C4-2B (cell line): ENCODE measurements at regions not wholly inside any gene's neighbourhood (a gene's known extent, or its start where the extent isn't known, plus 50 kb on each side); places are given as distances from the start of the nearest gene placed in this dataset.

ENCODE experiments used
- H3K27ac ChIP-seq: fragments of 450-650 bp; 2 replicates; pipeline ENCODE4 v1.5.1; 2017
- ZFX ChIP-seq: fragments of 450-650 bp; IDR thresholded peaks from 2 replicates; pipeline ENCODE4 v1.6.1; 2017
- TF ChIP-seq, protein P1 (sequence below): fragments of 450-650 bp; conservative IDR thresholded peaks from 2 replicates; pipeline ENCODE4 v1.5.1; 2017; ENCODE audit warnings: mild to moderate bottlenecking

GRCh38 chr3:144063306-144063705 lies 91.7 kb downstream of the DIPK2A start:
- no peak overlapping the region for H3K27ac ChIP-seq
- no peak for TF ChIP-seq ZFX
- TF ChIP-seq, protein P1, sequence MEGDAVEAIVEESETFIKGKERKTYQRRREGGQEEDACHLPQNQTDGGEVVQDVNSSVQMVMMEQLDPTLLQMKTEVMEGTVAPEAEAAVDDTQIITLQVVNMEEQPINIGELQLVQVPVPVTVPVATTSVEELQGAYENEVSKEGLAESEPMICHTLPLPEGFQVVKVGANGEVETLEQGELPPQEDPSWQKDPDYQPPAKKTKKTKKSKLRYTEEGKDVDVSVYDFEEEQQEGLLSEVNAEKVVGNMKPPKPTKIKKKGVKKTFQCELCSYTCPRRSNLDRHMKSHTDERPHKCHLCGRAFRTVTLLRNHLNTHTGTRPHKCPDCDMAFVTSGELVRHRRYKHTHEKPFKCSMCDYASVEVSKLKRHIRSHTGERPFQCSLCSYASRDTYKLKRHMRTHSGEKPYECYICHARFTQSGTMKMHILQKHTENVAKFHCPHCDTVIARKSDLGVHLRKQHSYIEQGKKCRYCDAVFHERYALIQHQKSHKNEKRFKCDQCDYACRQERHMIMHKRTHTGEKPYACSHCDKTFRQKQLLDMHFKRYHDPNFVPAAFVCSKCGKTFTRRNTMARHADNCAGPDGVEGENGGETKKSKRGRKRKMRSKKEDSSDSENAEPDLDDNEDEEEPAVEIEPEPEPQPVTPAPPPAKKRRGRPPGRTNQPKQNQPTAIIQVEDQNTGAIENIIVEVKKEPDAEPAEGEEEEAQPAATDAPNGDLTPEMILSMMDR = no peak

DNA sequence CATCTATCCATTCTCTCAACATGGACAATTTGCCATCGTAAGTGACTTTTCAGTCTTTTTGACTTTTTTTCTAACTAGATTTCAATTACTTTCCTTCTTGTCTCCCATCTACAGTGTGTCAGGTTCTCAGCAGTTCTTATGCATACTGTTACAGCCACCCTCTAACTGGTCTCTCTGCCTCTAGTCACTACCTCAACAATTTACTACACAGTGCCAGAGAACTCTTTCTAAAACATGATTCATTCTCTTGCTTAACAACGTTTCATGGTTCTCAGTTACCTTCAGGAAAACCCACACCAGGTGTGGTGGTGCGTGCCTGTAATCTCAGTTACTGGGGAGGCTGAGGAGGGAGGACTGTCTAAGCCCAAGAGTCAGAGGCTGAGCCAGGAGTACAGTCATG lies 95.4 kb downstream of the DIPK2A start:
- H3K27ac ChIP-seq = no peak overlapping the region
- no peak for TF ChIP-seq ZFX
- TF ChIP-seq, protein P1 = no peak

DNA sequence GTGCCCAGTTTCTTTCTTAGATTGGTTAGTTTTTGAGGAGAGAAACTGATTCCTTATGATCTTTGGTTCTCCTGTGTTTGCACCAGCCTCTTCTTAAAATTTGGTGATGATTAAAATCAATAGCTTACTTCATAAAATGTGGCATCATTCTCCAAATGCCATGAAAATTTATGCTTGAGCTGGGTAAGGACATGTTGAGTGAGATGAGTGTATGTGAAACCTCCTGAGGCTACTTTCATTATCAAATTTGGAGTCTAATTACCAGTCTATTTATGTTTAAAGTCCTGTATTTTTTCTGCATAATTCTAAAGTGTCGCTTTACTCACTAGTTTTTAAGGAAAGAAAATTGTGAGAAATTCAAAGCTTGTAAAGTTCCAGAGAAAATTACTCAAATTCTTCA lies 102.1 kb downstream of the DIPK2A start:
- TF ChIP-seq, protein P1 = no peak
- no peak for TF ChIP-seq ZFX
- no peak overlapping the region for H3K27ac ChIP-seq

GRCh38 chr3:144079634-144080033 lies 108.0 kb downstream of the DIPK2A start:
- TF ChIP-seq, protein P1 = no peak
- TF ChIP-seq ZFX = no peak
- no peak overlapping the region for H3K27ac ChIP-seq

DNA sequence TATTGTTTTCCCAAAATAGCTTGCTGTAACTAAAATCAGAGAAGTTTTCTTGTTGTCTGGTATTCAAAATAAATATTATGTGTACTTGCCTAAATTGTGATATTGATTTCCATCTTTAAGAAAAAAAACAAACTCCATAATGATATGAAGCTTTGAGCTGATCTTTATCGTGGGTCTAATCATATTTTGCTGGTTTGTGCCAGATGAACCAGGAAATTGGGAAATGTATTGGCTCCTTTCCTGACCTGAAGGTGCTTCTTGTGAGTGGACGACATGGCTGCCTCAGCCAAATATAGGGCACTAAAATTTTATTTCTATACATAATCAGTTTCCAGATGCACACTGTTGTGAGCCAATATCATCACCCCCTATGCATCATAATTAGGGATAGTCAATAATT lies 113.3 kb downstream of the DIPK2A start:
- TF ChIP-seq, protein P1 = no peak
- no peak for TF ChIP-seq ZFX
- H3K27ac ChIP-seq = no peak overlapping the region

- TF ChIP-seq ZFX = no peak
- TF ChIP-seq, protein P1 = no peak
- H3K27ac ChIP-seq = no peak overlapping the region
These were observed 114.3 kb downstream of the DIPK2A start for GRCh38 chr3:144085964-144086363.

DNA sequence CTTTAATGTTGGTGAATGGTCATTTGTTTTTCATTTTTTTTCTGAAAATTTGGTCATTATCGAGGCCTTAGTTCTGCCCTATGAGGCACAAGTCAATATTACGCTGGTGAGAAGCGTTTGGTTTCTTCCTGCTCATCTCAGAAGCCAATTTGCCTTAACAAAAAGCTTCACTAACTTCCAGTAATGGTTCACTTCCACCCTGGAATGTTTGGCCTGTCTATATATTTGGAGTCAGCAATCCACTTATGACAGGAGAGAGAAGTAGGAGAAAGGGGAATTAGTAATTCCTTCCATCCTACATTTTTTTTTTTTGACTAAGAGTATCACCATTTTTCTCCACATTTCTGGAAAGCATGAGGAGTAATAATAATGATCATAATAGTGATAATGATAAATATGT lies 124.4 kb downstream of the DIPK2A start:
- no peak overlapping the region for H3K27ac ChIP-seq
- TF ChIP-seq ZFX = no peak
- TF ChIP-seq, protein P1 = no peak
